Stomach (tissue), 8 donors: ENCODE measurements at regions not wholly inside any gene's neighbourhood (a gene's known extent, or its start where the extent isn't known, plus 50 kb on each side); places are given as distances from the start of the nearest gene placed in this dataset.
A peak's percentile ranks its signal among the peaks of the same experiment; 100 is the strongest.

Experiments used
- DNase-seq, 2 donors: peaks; one replicate each; pipeline versions ENCODE4 v3.0.0 to v3.0.0-alpha.2; 2013 to 2019
- H3K27ac ChIP-seq, 5 donors: fragments of 200-600 bp in 4 of 5; sonication (generic) in 4 of 5; one replicate each; pipeline ENCODE4 v1.5.1; 2013 to 2019; ENCODE audit warnings: mild to moderate bottlenecking in 1 of 5, moderate library complexity in 1 of 5
- H3K27me3 ChIP-seq, 3 donors: fragments of 200-600 bp; sonication (generic); one replicate each; pipeline ENCODE4 v1.5.1; 2017 to 2019; ENCODE audit warnings: mixed run types in 1 of 3
- H3K36me3 ChIP-seq, 4 donors: fragments of 200-600 bp; sonication (generic); 1 replicate in 3 of 4; 2 replicates in 1 of 4; pipeline ENCODE4 v1.5.1; 2016 to 2019
- H3K4me1 ChIP-seq, 4 donors: fragments of 200-600 bp; sonication (generic); one replicate each; pipeline ENCODE4 v1.5.1; 2016 to 2019
- H3K4me3 ChIP-seq, 4 donors: fragments of 200-600 bp; sonication (generic) in 3 of 4; one replicate each; pipeline ENCODE4 v1.5.1; 2016 to 2019; ENCODE audit warnings: mild to moderate bottlenecking in 1 of 4
- H3K9me3 ChIP-seq, 4 donors: fragments of 200-600 bp; sonication (generic); one replicate each; pipeline ENCODE4 v1.5.1; 2016 to 2019
- EP300 ChIP-seq: sonication (generic); formaldehyde crosslinking; IDR thresholded peaks from one replicate; pipeline ENCODE4 v1.6.1; 2017; ENCODE audit warnings: antibody characterized with exemption
- POLR2A ChIP-seq, 4 donors: fragments of 450-650 bp; IDR thresholded peaks; one replicate each; pipeline ENCODE4 v1.6.1; 2016; ENCODE audit warnings: antibody characterized with exemption in 4 of 4, control low read depth in 2 of 4, mild to moderate bottlenecking in 1 of 4, moderate library complexity in 1 of 4
- POLR2AphosphoS5 ChIP-seq, 3 donors: sonication (generic); formaldehyde crosslinking; IDR thresholded peaks; one replicate each; pipeline ENCODE4 v1.6.1; 2016; ENCODE audit warnings: antibody characterized with exemption in 3 of 3
- WGBS, 5 donors: extraction: QIAGEN DNeasy Blood & Tissue Kit in 3 of 5; methylation state at CpG; one replicate each; pipeline versions ENCODE4 v1.1.5 to v1.1.7; 2013 to 2018; 5-methylcytosine and 5-hydroxymethylcytosine counted together
- intact Hi-C: fragments of 100-400 bp; cut with DNase I; formaldehyde crosslinking; loops from one replicate; pipeline ENCODE4 v1.15.1; 2023; ENCODE audit warnings: low total_unique reads
- TF ChIP-seq, protein P1 (sequence below), 7 experiments: fragments of 450-650 bp in 4 of 7; fragments of 200-600 bp in 3 of 7; sonication (generic) in 3 of 7; IDR thresholded peaks; one replicate each; pipeline ENCODE4 v1.5.1; 2016 to 2019; ENCODE audit warnings: antibody characterized with exemption in 7 of 7, control low read depth in 2 of 7, mild to moderate bottlenecking in 1 of 7
- donor health status: healthy with polysubstance abuse.
- donor health status: Bipolar disorder and iron deficiency.
- donor health status: healthy.

DNA sequence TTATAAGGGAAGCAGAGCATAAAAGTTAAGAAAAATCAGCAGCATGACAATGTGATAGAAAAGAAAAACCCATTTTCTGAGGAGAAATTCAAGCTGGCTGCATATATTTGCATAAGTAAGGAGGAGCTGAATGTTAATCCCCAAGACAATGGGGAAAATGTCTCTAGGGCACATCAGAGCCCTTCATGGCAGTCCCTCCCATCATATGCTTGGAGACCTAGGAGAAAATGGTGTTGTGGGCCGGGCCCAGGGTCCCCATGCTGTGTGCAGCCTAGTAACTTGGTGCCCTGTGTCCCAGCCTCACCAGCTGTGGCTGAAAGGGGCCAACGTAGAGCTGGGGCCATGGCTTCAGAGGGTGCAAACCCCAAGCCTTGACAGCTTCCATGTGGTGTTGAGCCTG lies 100.6 kb upstream of the PLPPR4 start:
- Histone ChIP-seq H3K27me3 (peaks cover 0 to 5% (median 0%) of the 10 kb centered on the region in 3 donors), H3K4me1 (no peaks in the 10 kb centered on the region), H3K36me3 (no peaks in the 10 kb centered on the region), H3K27ac (no peak overlapping the region), H3K9me3 (no peaks in the 10 kb centered on the region), H3K4me3 (no peak overlapping the region)
- intact Hi-C loops: no loop called here
- TF ChIP-seq EP300 (no peak), POLR2AphosphoS5 (IDR thresholded peaks at IDR 0.05) (no peak), POLR2A (IDR thresholded peaks at IDR 0.05) (no peak)
- TF ChIP-seq, protein P1, sequence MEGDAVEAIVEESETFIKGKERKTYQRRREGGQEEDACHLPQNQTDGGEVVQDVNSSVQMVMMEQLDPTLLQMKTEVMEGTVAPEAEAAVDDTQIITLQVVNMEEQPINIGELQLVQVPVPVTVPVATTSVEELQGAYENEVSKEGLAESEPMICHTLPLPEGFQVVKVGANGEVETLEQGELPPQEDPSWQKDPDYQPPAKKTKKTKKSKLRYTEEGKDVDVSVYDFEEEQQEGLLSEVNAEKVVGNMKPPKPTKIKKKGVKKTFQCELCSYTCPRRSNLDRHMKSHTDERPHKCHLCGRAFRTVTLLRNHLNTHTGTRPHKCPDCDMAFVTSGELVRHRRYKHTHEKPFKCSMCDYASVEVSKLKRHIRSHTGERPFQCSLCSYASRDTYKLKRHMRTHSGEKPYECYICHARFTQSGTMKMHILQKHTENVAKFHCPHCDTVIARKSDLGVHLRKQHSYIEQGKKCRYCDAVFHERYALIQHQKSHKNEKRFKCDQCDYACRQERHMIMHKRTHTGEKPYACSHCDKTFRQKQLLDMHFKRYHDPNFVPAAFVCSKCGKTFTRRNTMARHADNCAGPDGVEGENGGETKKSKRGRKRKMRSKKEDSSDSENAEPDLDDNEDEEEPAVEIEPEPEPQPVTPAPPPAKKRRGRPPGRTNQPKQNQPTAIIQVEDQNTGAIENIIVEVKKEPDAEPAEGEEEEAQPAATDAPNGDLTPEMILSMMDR (IDR thresholded peaks at IDR 0.05): no peak
- 56 to 82% (median 65%) methylated on average over 2 of the region's 2 CpGs for WGBS, 5 donors
- no peak for DNase-seq

DNA sequence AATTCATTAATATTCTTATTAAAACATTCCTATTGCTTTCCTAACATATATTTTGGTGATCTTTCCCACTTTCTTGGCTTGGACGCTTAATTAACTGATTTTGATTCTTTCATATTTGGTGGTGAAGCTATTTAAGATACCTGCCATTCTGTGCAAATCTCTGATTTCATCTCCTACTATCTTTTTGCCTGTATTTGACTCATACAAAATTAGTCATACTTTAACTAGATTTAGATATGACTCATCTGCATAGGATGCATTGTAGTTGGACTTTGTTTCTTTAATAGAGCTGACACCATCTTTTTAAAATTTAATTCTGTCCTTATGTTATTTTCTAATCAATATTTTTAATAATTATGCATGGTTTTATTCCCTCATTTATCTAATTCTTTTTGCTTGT lies 93.8 kb upstream of the PLPPR4 start:
- TF ChIP-seq POLR2A (IDR thresholded peaks at IDR 0.05): no peak
- intact Hi-C loops: no loop called here
- Histone ChIP-seq H3K4me1 (peaks cover 0 to 8% (median 0%) of the 10 kb centered on the region in 4 donors), H3K36me3 (no peaks in the 10 kb centered on the region), H3K9me3 (no peaks in the 10 kb centered on the region), H3K27ac (no peak overlapping the region), H3K27me3 (no peaks in the 10 kb centered on the region), H3K4me3 (no peak overlapping the region)
- WGBS, 5 donors: 88 to 97% (median 89%) methylated on average over 1 of the region's 1 CpG
- DNase-seq: no peak

DNA sequence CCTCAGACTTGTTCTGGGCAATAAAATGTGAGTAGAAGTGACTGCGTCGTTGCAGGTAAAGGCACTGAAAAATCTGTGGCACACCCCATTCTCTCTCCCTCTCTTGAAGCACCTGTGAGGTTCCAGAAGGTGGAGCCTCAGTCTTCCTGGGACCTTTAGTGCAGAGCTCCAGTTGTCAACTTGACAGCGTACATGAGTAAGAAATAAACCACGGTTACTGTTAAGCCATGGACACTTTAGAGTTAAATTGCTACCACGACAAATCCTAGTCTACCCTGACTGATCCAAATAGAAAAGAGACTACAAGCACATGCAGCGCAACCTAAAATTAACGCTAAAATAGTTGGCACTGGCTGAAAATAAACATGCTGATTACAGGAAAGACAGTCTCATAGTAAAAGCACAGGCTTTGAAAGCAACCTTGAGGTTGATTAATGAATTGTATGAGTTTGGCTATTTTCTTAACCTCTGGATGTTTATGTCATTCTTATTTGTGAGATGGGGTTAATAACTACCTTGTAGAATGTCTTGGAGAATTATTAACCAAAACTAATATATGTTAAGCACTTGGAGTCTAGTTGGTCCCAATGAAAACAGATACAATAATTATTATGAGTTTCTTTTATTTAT lies 93.0 kb upstream of the PLPPR4 start:
- peaks cover 0 to 8% (median 0%) of the 10 kb centered on the region in 4 donors for H3K4me1 ChIP-seq
- no peaks in the 10 kb centered on the region for H3K27me3 ChIP-seq
- peak in 1 of 2 donors; percentile 19 for DNase-seq
- no peaks in the 10 kb centered on the region for H3K9me3 ChIP-seq
- H3K36me3 ChIP-seq: no peaks in the 10 kb centered on the region
- 23 to 40% (median 36%) methylated on average over 7 of the region's 7 CpGs for WGBS, 5 donors
- TF ChIP-seq POLR2A (IDR thresholded peaks at IDR 0.05): no peak
- TF ChIP-seq EP300: no peak
- intact Hi-C loops: no loop called here
- no peak overlapping the region for H3K4me3 ChIP-seq
- H3K27ac ChIP-seq: no peak overlapping the region

DNA sequence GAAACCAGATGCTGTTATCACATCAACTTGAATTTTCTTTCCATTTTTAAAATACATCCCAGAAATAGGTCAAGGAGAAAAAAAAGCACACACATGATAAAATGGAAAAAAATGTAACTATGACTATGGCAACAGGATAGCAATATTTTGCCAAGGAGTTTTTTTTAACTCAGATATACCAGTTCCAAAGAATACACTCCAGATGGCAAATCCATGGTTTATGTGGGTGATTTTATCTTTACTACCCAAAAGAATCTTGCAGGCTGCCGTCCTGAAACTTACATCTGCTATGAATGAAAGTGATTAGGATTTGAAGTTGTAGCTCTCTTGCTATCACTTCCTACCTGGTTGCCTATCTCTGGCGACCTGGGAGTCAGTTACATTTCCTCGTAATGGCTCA lies 91.0 kb upstream of the PLPPR4 start:
- no peaks in the 10 kb centered on the region for H3K9me3 ChIP-seq
- H3K4me3 ChIP-seq: no peak overlapping the region
- intact Hi-C loops: no loop called here
- no peaks in the 10 kb centered on the region for H3K27me3 ChIP-seq
- peaks cover 0 to 8% (median 0%) of the 10 kb centered on the region in 4 donors for H3K4me1 ChIP-seq
- no peak overlapping the region for H3K27ac ChIP-seq
- TF ChIP-seq POLR2A (IDR thresholded peaks at IDR 0.05) (no peak), POLR2AphosphoS5 (IDR thresholded peaks at IDR 0.05) (no peak), EP300 (no peak)
- TF ChIP-seq, protein P1 (IDR thresholded peaks at IDR 0.05): no peak
- no peak for DNase-seq
- WGBS, 5 donors: 63 to 77% (median 73%) methylated on average over 3 of the region's 3 CpGs
- H3K36me3 ChIP-seq: no peaks in the 10 kb centered on the region

DNA sequence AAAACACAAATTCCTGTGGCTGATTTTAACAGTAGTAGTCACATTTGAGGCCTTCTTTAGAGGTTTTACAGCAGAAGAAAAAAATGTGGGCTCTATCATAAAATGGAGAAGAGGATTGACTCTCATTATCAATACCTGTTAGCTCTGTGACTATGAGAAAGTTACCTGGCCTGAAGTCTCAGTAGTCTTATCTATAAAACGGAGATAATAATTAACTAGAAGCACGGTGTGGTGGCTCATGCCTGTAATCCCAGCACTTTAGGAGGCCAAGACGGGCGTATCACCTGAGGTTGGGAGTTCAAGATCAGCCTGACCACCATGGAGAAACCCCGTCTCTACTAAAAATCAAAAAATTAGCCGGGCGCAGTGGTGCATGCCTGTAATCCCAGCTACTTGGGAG lies 90.4 kb upstream of the PLPPR4 start:
- no peaks in the 10 kb centered on the region for H3K9me3 ChIP-seq
- H3K4me3 ChIP-seq: no peak overlapping the region
- TF ChIP-seq, protein P1 (IDR thresholded peaks at IDR 0.05): no peak
- no peak for TF ChIP-seq POLR2AphosphoS5 (IDR thresholded peaks at IDR 0.05)
- TF ChIP-seq EP300: no peak
- TF ChIP-seq POLR2A (IDR thresholded peaks at IDR 0.05): no peak
- no peak for DNase-seq
- intact Hi-C loops: no loop called here
- H3K27ac ChIP-seq: no peak overlapping the region
- 65 to 79% (median 76%) methylated on average over 7 of the region's 7 CpGs for WGBS, 5 donors
- no peaks in the 10 kb centered on the region for H3K36me3 ChIP-seq
- no peaks in the 10 kb centered on the region for H3K27me3 ChIP-seq
- H3K4me1 ChIP-seq: peaks cover 0 to 8% (median 0%) of the 10 kb centered on the region in 4 donors
